DMS53 (cell line): ENCODE measurements at regions not wholly inside any gene's neighbourhood (a gene's known extent, or its start where the extent isn't known, plus 50 kb on each side); places are given as distances from the start of the nearest gene placed in this dataset.

Experiments
- DNase-seq: peaks from one replicate; lab custom pipeline; 2025; lab: John Stamatoyannopoulos, UW

GRCh38 chr14:85752175-85752574 is 222.2 kb downstream of the FLRT2 start:
- no peak for DNase-seq

GRCh38 chr14:85744573-85744972 is 214.6 kb downstream of the FLRT2 start:
- DNase-seq: no peak

- DNase-seq: no peak
Measured at GRCh38 chr14:85732031-85732430, 202.1 kb downstream of the FLRT2 start.

GRCh38 chr14:85731186-85731585 is 201.2 kb downstream of the FLRT2 start:
- no peak for DNase-seq

GRCh38 chr14:85728476-85729065 is 198.6 kb downstream of the FLRT2 start:
- no peak for DNase-seq

- no peak for DNase-seq
Measured at GRCh38 chr14:85714069-85714468, 184.1 kb downstream of the FLRT2 start.

- no peak for DNase-seq
Measured at GRCh38 chr14:85711620-85712019, 181.7 kb downstream of the FLRT2 start.
